ENCODE measurements at regions not wholly inside any gene's neighbourhood (a gene's known extent, or its start where the extent isn't known, plus 50 kb on each side); places are given as distances from the start of the nearest gene placed in this dataset.
A peak's percentile ranks its signal among the peaks of the same experiment; 100 is the strongest.
"Not testable (repeated sequence)": the region's sequence is repeated elsewhere in the genome, so short reads cannot be mapped to it uniquely, and the experiment has no call there.

- no peak for DNase-seq (ENCODE audit: low read depth in 2 of 2)
Observed at GRCh38 chr6:137655291-137655690, 161.1 kb upstream of the OLIG3 start.

- no peak for DNase-seq (ENCODE audit: low read depth in 2 of 2)
Observed at GRCh38 chr6:137656735-137657134, 162.5 kb upstream of the OLIG3 start.

- no peak for DNase-seq (ENCODE audit: low read depth in 2 of 2)
Observed at GRCh38 chr6:137657351-137657911, 163.2 kb upstream of the OLIG3 start.

GRCh38 chr6:137658287-137658686 lies 164.1 kb upstream of the OLIG3 start:
- no peak for DNase-seq (ENCODE audit: low read depth in 2 of 2)

GRCh38 chr6:137659871-137660270 lies 165.7 kb upstream of the OLIG3 start:
- no peak for DNase-seq (ENCODE audit: low read depth in 2 of 2)

- DNase-seq (ENCODE audit: low read depth in 2 of 2), result no peak
Observed at GRCh38 chr6:137660296-137660731, 166.1 kb upstream of the OLIG3 start.

- DNase-seq (ENCODE audit: low read depth in 2 of 2), result peak in 1 of 2 donors; percentile 24
Observed at GRCh38 chr6:137661601-137662000, 167.4 kb upstream of the OLIG3 start.

- no peak for DNase-seq (ENCODE audit: low read depth in 2 of 2)
Observed at GRCh38 chr6:137664183-137664582, 170.0 kb upstream of the OLIG3 start.

- DNase-seq (ENCODE audit: low read depth in 2 of 2), result no peak
Observed at GRCh38 chr6:137665342-137665934, 171.2 kb upstream of the OLIG3 start.

GRCh38 chr6:137666202-137666774 lies 172.1 kb upstream of the OLIG3 start:
- DNase-seq (ENCODE audit: low read depth in 2 of 2), result no peak

- DNase-seq (ENCODE audit: low read depth in 2 of 2), result no peak
Observed at GRCh38 chr6:137673603-137674002, 179.4 kb upstream of the OLIG3 start.

GRCh38 chr6:137676888-137677287 lies 182.7 kb upstream of the OLIG3 start:
- DNase-seq (ENCODE audit: low read depth in 2 of 2), result no peak

- DNase-seq (ENCODE audit: low read depth in 2 of 2), result no peak
Observed at GRCh38 chr6:137677709-137678108, 183.5 kb upstream of the OLIG3 start.

GRCh38 chr6:137678451-137678850 lies 184.3 kb upstream of the OLIG3 start:
- no peak for DNase-seq (ENCODE audit: low read depth in 2 of 2)

- DNase-seq (ENCODE audit: low read depth in 2 of 2), result peak in 1 of 2 donors; percentile 78
Observed at GRCh38 chr6:137680705-137681346, 186.2 kb upstream of the TNFAIP3 start.

- DNase-seq (ENCODE audit: low read depth in 2 of 2), result no peak
Observed at GRCh38 chr6:137681445-137682009, 185.5 kb upstream of the TNFAIP3 start.

- not testable (repeated sequence) for DNase-seq (ENCODE audit: low read depth in 2 of 2)
Observed at GRCh38 chr6:137682658-137683057, 184.4 kb upstream of the TNFAIP3 start.

GRCh38 chr6:137683916-137684315 lies 183.1 kb upstream of the TNFAIP3 start:
- DNase-seq (ENCODE audit: low read depth in 2 of 2), result no peak

- DNase-seq (ENCODE audit: low read depth in 2 of 2), result no peak
Observed at GRCh38 chr6:137685798-137686375, 181.2 kb upstream of the TNFAIP3 start.

- DNase-seq (ENCODE audit: low read depth in 2 of 2), result no peak
Observed at GRCh38 chr6:137687818-137688217, 179.2 kb upstream of the TNFAIP3 start.

GRCh38 chr6:137688230-137688971 lies 178.7 kb upstream of the TNFAIP3 start:
- no peak for DNase-seq (ENCODE audit: low read depth in 2 of 2)

All from dermis microvascular lymphatic vessel endothelial cell (primary cell).